ENCODE measurements at regions not wholly inside any gene's neighbourhood (a gene's known extent, or its start where the extent isn't known, plus 50 kb on each side); places are given as distances from the start of the nearest gene placed in this dataset.
"Not testable (repeated sequence)": the region's sequence is repeated elsewhere in the genome, so short reads cannot be mapped to it uniquely, and the experiment has no call there.

- FAIRE-seq (peak; percentile 81), DNase-seq (ENCODE audit: insufficient read length, low spot score) (peak; percentile 68)
These were observed 151.2 kb upstream of the CDIN1 start for GRCh38 chr15:36428102-36428845.

GRCh38 chr15:36429707-36430106, 149.7 kb upstream of the CDIN1 start:
- FAIRE-seq (no peak), DNase-seq (ENCODE audit: insufficient read length, low spot score) (no peak)

- no peak for DNase-seq (ENCODE audit: insufficient read length, low spot score)
- no peak for FAIRE-seq
These were observed 149.1 kb upstream of the CDIN1 start for GRCh38 chr15:36430280-36430679.

- DNase-seq (ENCODE audit: insufficient read length, low spot score): no peak
- FAIRE-seq: no peak
These were observed 148.6 kb upstream of the CDIN1 start for GRCh38 chr15:36430726-36431265.

- FAIRE-seq: no peak
- no peak for DNase-seq (ENCODE audit: insufficient read length, low spot score)
These were observed 147.3 kb upstream of the CDIN1 start for GRCh38 chr15:36432161-36432560.

- DNase-seq (ENCODE audit: insufficient read length, low spot score) (no peak), FAIRE-seq (no peak)
These were observed 145.2 kb upstream of the CDIN1 start for GRCh38 chr15:36434177-36434576.

GRCh38 chr15:36438499-36438898, 140.9 kb upstream of the CDIN1 start:
- FAIRE-seq: no peak

GRCh38 chr15:36447373-36447772, 132.1 kb upstream of the CDIN1 start:
- FAIRE-seq (no peak), DNase-seq (ENCODE audit: insufficient read length, low spot score) (no peak)

More at GRCh38 chr15:36438499-36438898, 140.9 kb upstream of the CDIN1 start:
- DNase-seq (ENCODE audit: insufficient read length, low spot score): no peak

GRCh38 chr15:36448418-36448817, 131.0 kb upstream of the CDIN1 start:
- no peak for FAIRE-seq
- DNase-seq (ENCODE audit: insufficient read length, low spot score): no peak

- no peak for DNase-seq (ENCODE audit: insufficient read length, low spot score)
- no peak for FAIRE-seq
These were observed 130.3 kb upstream of the CDIN1 start for GRCh38 chr15:36449084-36449661.

- FAIRE-seq (no peak), DNase-seq (ENCODE audit: insufficient read length, low spot score) (no peak)
These were observed 129.7 kb upstream of the CDIN1 start for GRCh38 chr15:36449662-36450145.

GRCh38 chr15:36454244-36454643, 125.2 kb upstream of the CDIN1 start:
- not testable (repeated sequence) for DNase-seq (ENCODE audit: insufficient read length, low spot score); FAIRE-seq

- no peak for FAIRE-seq
- no peak for DNase-seq (ENCODE audit: insufficient read length, low spot score)
These were observed 121.0 kb upstream of the CDIN1 start for GRCh38 chr15:36458411-36458810.

- DNase-seq (ENCODE audit: insufficient read length, low spot score) (no peak), FAIRE-seq (no peak)
These were observed 114.1 kb upstream of the CDIN1 start for GRCh38 chr15:36465304-36465703.

- no peak for FAIRE-seq
- no peak for DNase-seq (ENCODE audit: insufficient read length, low spot score)
These were observed 110.7 kb upstream of the CDIN1 start for GRCh38 chr15:36468746-36469145.

GRCh38 chr15:36469311-36469966, 110.0 kb upstream of the CDIN1 start:
- no peak for FAIRE-seq
- DNase-seq (ENCODE audit: insufficient read length, low spot score): peak; percentile 9

GRCh38 chr15:36472672-36473071, 106.8 kb upstream of the CDIN1 start:
- FAIRE-seq (no peak), DNase-seq (ENCODE audit: insufficient read length, low spot score) (no peak)

GRCh38 chr15:36478561-36478960, 100.9 kb upstream of the CDIN1 start:
- DNase-seq (ENCODE audit: insufficient read length, low spot score) (no peak), FAIRE-seq (no peak)

GRCh38 chr15:36479200-36479896, 100.1 kb upstream of the CDIN1 start:
- DNase-seq (ENCODE audit: insufficient read length, low spot score) (no peak), FAIRE-seq (no peak)

- DNase-seq (ENCODE audit: insufficient read length, low spot score): no peak
These were observed 98.3 kb upstream of the CDIN1 start for GRCh38 chr15:36481156-36481555.

GRCh38 chr15:36483409-36483808, 96.0 kb upstream of the CDIN1 start:
- DNase-seq (ENCODE audit: insufficient read length, low spot score) (no peak), FAIRE-seq (no peak)

More at GRCh38 chr15:36481156-36481555, 98.3 kb upstream of the CDIN1 start:
- no peak for FAIRE-seq
